GM18867 (cell line): ENCODE measurements at regions not wholly inside any gene's neighbourhood (a gene's known extent, or its start where the extent isn't known, plus 50 kb on each side); places are given as distances from the start of the nearest gene placed in this dataset.

Experiments used
- ATAC-seq: cut with Tn5 transposase; IDR thresholded peaks from one replicate; pipeline ENCODE4 v1.9.1; 2021; ENCODE audit warnings: mild to moderate bottlenecking, moderate library complexity; ENCODE audit not compliant: unreplicated experiment

GRCh38 chr9:1201262-1201661, 151.1 kb downstream of the DMRT2 start:
- no peak for ATAC-seq

GRCh38 chr9:1201901-1202300, 151.7 kb downstream of the DMRT2 start:
- no peak for ATAC-seq

GRCh38 chr9:1202512-1203280, 152.5 kb downstream of the DMRT2 start:
- ATAC-seq: no peak

- no peak for ATAC-seq
These were observed 157.5 kb downstream of the DMRT2 start for GRCh38 chr9:1207686-1208085.

- no peak for ATAC-seq
These were observed 158.0 kb downstream of the DMRT2 start for GRCh38 chr9:1208157-1208556.

- no peak for ATAC-seq
These were observed 160.8 kb downstream of the DMRT2 start for GRCh38 chr9:1210954-1211353.

- no peak for ATAC-seq
These were observed 166.4 kb downstream of the DMRT2 start for GRCh38 chr9:1216532-1216931.

- no peak for ATAC-seq
These were observed 166.9 kb downstream of the DMRT2 start for GRCh38 chr9:1217076-1217475.

- ATAC-seq: no peak
These were observed 169.1 kb downstream of the DMRT2 start for GRCh38 chr9:1219284-1219683.

GRCh38 chr9:1221298-1221697, 171.1 kb downstream of the DMRT2 start:
- no peak for ATAC-seq

GRCh38 chr9:1222511-1222910, 172.4 kb downstream of the DMRT2 start:
- no peak for ATAC-seq

GRCh38 chr9:1231998-1232919, 182.1 kb downstream of the DMRT2 start:
- ATAC-seq: no peak

- no peak for ATAC-seq
These were observed 183.4 kb downstream of the DMRT2 start for GRCh38 chr9:1233568-1233967.

GRCh38 chr9:1235650-1236049, 185.5 kb downstream of the DMRT2 start:
- no peak for ATAC-seq

GRCh38 chr9:1236061-1236460, 185.9 kb downstream of the DMRT2 start:
- ATAC-seq: no peak

GRCh38 chr9:1238407-1238806, 188.2 kb downstream of the DMRT2 start:
- no peak for ATAC-seq

- ATAC-seq: no peak
These were observed 198.6 kb downstream of the DMRT2 start for GRCh38 chr9:1248743-1249142.

GRCh38 chr9:1253064-1253979, 203.2 kb downstream of the DMRT2 start:
- no peak for ATAC-seq

GRCh38 chr9:1254071-1254470, 203.9 kb downstream of the DMRT2 start:
- no peak for ATAC-seq

GRCh38 chr9:1256178-1256577, 206.0 kb downstream of the DMRT2 start:
- ATAC-seq: no peak

GRCh38 chr9:1261266-1261665, 211.1 kb downstream of the DMRT2 start:
- no peak for ATAC-seq
